AG10803 (cell line): ENCODE measurements at regions not wholly inside any gene's neighbourhood (a gene's known extent, or its start where the extent isn't known, plus 50 kb on each side); places are given as distances from the start of the nearest gene placed in this dataset.
A peak's percentile ranks its signal among the peaks of the same experiment; 100 is the strongest.

Source experiments
- DNase-seq: peaks from one replicate; pipeline ENCODE4 v3.0.0; 2010; ENCODE audit warnings: low read depth
- H3K4me3 ChIP-seq: 2 replicates; pipeline ENCODE4 v1.5.1; 2011; ENCODE audit warnings: mild to moderate bottlenecking, low read length, control low read depth
- CTCF ChIP-seq: conservative IDR thresholded peaks from 2 replicates; pipeline ENCODE4 v1.5.1; 2011; ENCODE audit warnings: mild to moderate bottlenecking, low read length, control low read depth, inconsistent platforms

GRCh38 chr2:104650405-104650996, 203.4 kb upstream of the POU3F3 start:
- no peak for DNase-seq
- H3K4me3 ChIP-seq, result no peak overlapping the region
- no peak for TF ChIP-seq CTCF

- no peak for DNase-seq
- H3K4me3 ChIP-seq, result no peak overlapping the region
- TF ChIP-seq CTCF, result no peak
Measured at GRCh38 chr2:104654811-104655210, 199.1 kb upstream of the POU3F3 start.

GRCh38 chr2:104656571-104657163, 197.2 kb upstream of the POU3F3 start:
- H3K4me3 ChIP-seq, result no peak overlapping the region
- TF ChIP-seq CTCF, result no peak
- no peak for DNase-seq

GRCh38 chr2:104658144-104658835, 195.6 kb upstream of the POU3F3 start:
- no peak for TF ChIP-seq CTCF
- peak; percentile 1 for DNase-seq
- no peak overlapping the region for H3K4me3 ChIP-seq

DNA sequence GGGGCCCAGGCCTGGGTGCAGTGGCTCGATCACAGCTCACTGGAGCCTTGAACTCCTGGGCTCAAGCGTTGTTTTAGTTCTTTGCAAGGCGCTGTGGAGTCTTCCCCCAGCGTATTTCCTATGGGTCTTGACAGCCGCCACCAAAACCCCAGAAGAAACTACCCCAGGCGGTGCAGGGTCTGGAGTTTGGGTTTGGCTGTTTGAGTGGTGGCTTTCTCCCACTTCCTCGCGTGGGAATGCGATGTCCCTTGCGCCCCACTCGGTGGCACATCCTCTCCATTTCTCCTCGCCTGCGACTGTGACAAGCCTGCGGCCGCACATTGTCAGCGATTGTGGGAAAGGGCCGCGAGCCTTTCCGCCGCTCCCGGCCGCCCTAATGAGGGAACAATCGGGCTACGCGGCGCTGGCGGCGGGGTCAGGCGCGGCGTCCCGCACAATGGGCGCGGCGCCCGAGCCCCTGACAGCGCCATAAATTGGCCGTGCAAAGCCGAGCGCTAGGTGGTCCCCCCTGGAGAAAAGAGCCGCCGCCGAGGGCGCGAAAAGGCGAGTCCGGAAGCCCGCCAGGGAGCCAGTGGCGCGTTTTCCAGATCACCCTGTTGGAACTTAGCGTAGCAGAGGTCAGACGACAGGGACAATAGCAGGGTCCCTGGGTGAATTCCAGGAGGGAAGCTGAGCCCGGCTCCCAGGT, 194.9 kb upstream of the POU3F3 start:
- TF ChIP-seq CTCF, result no peak
- H3K4me3 ChIP-seq, result no peak overlapping the region
- no peak for DNase-seq

- DNase-seq, result no peak
- TF ChIP-seq CTCF, result no peak
- no peak overlapping the region for H3K4me3 ChIP-seq
Measured at GRCh38 chr2:104660991-104661390, 192.9 kb upstream of the POU3F3 start.
